ENCODE measurements at regions not wholly inside any gene's neighbourhood (a gene's known extent, or its start where the extent isn't known, plus 50 kb on each side); places are given as distances from the start of the nearest gene placed in this dataset.
A peak's percentile ranks its signal among the peaks of the same experiment; 100 is the strongest.
"Not testable (repeated sequence)": the region's sequence is repeated elsewhere in the genome, so short reads cannot be mapped to it uniquely, and the experiment has no call there.

GRCh38 chr3:71972031-71972430 is 187.1 kb upstream of the PROK2 start:
- FAIRE-seq: no peak

GRCh38 chr3:71968544-71968943 is 183.6 kb upstream of the PROK2 start:
- no peak for FAIRE-seq

- FAIRE-seq: no peak
These were observed 181.2 kb upstream of the PROK2 start for GRCh38 chr3:71966185-71966584.

- FAIRE-seq: no peak
These were observed 179.2 kb upstream of the PROK2 start for GRCh38 chr3:71964170-71964569.

GRCh38 chr3:71962561-71963240 is 177.8 kb upstream of the PROK2 start:
- FAIRE-seq: no peak

- FAIRE-seq: no peak
These were observed 176.9 kb upstream of the PROK2 start for GRCh38 chr3:71961891-71962290.

- no peak for FAIRE-seq
These were observed 176.4 kb upstream of the PROK2 start for GRCh38 chr3:71961378-71961777.

GRCh38 chr3:71958533-71958932 is 173.6 kb upstream of the PROK2 start:
- FAIRE-seq: no peak

- FAIRE-seq: no peak
These were observed 171.8 kb upstream of the PROK2 start for GRCh38 chr3:71956716-71957115.

- FAIRE-seq: no peak
These were observed 171.1 kb upstream of the PROK2 start for GRCh38 chr3:71956069-71956340.

GRCh38 chr3:71955240-71956068 is 170.5 kb upstream of the PROK2 start:
- FAIRE-seq: peak; percentile 92

- no peak for FAIRE-seq
These were observed 166.9 kb upstream of the PROK2 start for GRCh38 chr3:71951842-71952241.

- FAIRE-seq: no peak
These were observed 166.4 kb upstream of the PROK2 start for GRCh38 chr3:71951361-71951760.

- FAIRE-seq: no peak
These were observed 164.5 kb upstream of the PROK2 start for GRCh38 chr3:71949442-71949841.

- FAIRE-seq: no peak
These were observed 159.6 kb upstream of the PROK2 start for GRCh38 chr3:71944482-71945065.

GRCh38 chr3:71942432-71943187 is 157.7 kb upstream of the PROK2 start:
- no peak for FAIRE-seq

- FAIRE-seq: no peak
These were observed 155.5 kb upstream of the PROK2 start for GRCh38 chr3:71940486-71940885.

GRCh38 chr3:71938081-71938480 is 153.1 kb upstream of the PROK2 start:
- not testable (repeated sequence) for FAIRE-seq

- FAIRE-seq: no peak
These were observed 151.7 kb upstream of the PROK2 start for GRCh38 chr3:71936681-71937080.

- no peak for FAIRE-seq
These were observed 149.7 kb upstream of the PROK2 start for GRCh38 chr3:71934520-71935270.

GRCh38 chr3:71931922-71932321 is 147.0 kb upstream of the PROK2 start:
- FAIRE-seq: no peak
